K562 (cell line): ENCODE measurements at regions not wholly inside any gene's neighbourhood (a gene's known extent, or its start where the extent isn't known, plus 50 kb on each side); places are given as distances from the start of the nearest gene placed in this dataset.

ENCODE experiments used
- ATAC-seq: fragments of 200-7000 bp; cut with Tn5 transposase; 3 replicates; pipeline ENCODE4 v1.9.1; 2020; ENCODE audit warnings: moderate library complexity
- BruUV-seq: library from RNA; stranded (reverse); fragments of 400-500 nt; replicated peaks from 2 replicates; lab custom pipeline; 2021; lab: Mats Ljungman, UMichigan
- CTCF ChIA-PET: fragments of 300-600 bp; formaldehyde crosslinking; extraction: SDS; loops from one replicate; lab custom pipeline; 2021; ENCODE audit warnings: low intra/inter-chr PET ratio; lab: Yijun Ruan, JAX
- POLR2A ChIA-PET: fragments of 300-600, 350-650 bp; sonication (Branson Sonifier 250); formaldehyde crosslinking; extraction: SDS; loops from one replicate; lab custom pipeline; 2021; ENCODE audit warnings: antibody characterized with exemption, inconsistent platforms; lab: Yijun Ruan, JAX
- DNase-seq, 4 experiments: peaks; one replicate each; pipeline versions ENCODE4 v3.0.0 to v3.0.0-alpha.2; 2011 to 2018; ENCODE audit warnings: low spot score in 3 of 4, mixed read lengths in 3 of 4; ENCODE audit errors: extremely low read depth in 1 of 4
- FAIRE-seq: peaks from 2 replicates; lab custom pipeline; 2011; peaks lifted over from hg19 to GRCh38; lab: Jason Lieb, UNC
- H2AFZ ChIP-seq: 2 replicates; pipeline ENCODE4 v1.6.0; 2011; ENCODE audit warnings: low read depth, low read length, control low read depth, inconsistent platforms
- H3K27ac ChIP-seq: fragments of 200-600 bp; 3 replicates; pipeline ENCODE4 v1.8.0; 2011; ENCODE audit warnings: low read depth, mild to moderate bottlenecking, control low read depth, inconsistent platforms, low read length, moderate library complexity, mixed read lengths; ENCODE audit errors: extremely low read depth
- H3K27me3 ChIP-seq, 2 experiments: fragments of 300-600 bp in 1 of 2; 2 replicates in 1 of 2; 3 replicates in 1 of 2; pipeline versions ENCODE4 v1.6.0 to v1.8.0; 2011; ENCODE audit warnings: inconsistent platforms in 2 of 2, low read length in 2 of 2, mild to moderate bottlenecking in 1 of 2, mixed read lengths in 1 of 2, moderate library complexity in 1 of 2; ENCODE audit not compliant: control insufficient read depth in 2 of 2, insufficient read depth in 2 of 2
- H3K36me3 ChIP-seq: fragments of 300-600 bp; 3 replicates; pipeline ENCODE4 v1.8.0; 2011; ENCODE audit warnings: mild to moderate bottlenecking, low read length, inconsistent platforms; ENCODE audit not compliant: control insufficient read depth, insufficient read depth
- H3K4me1 ChIP-seq, 2 experiments: fragments of 200-600 bp in 1 of 2; replicated peaks in 1 of 2; 2 replicates in 1 of 2; 3 replicates in 1 of 2; pipeline versions ENCODE4 v1.5.1 to v1.8.0; 2011; ENCODE audit warnings: inconsistent platforms in 2 of 2, low read length in 2 of 2, mild to moderate bottlenecking in 1 of 2, mixed read lengths in 1 of 2, moderate library complexity in 1 of 2; ENCODE audit not compliant: control insufficient read depth in 2 of 2, insufficient read depth in 2 of 2
- H3K4me2 ChIP-seq: 2 replicates; pipeline ENCODE4 v1.6.1; 2011; ENCODE audit warnings: low read length, control low read depth, inconsistent platforms, mixed read lengths; ENCODE audit not compliant: insufficient read depth
- H3K4me3 ChIP-seq: fragments of 200-600 bp; sonication (generic), shearing (Covaris generic); 2 replicates; pipeline ENCODE4 v1.5.1; 2016; ENCODE audit warnings: control low read depth, inconsistent platforms
- H3K79me2 ChIP-seq: fragments of 200-600 bp; 3 replicates; pipeline ENCODE4 v1.8.0; 2011; ENCODE audit warnings: low read length, inconsistent platforms; ENCODE audit not compliant: control insufficient read depth, insufficient read depth
- H3K9ac ChIP-seq, 2 experiments: 2 replicates each; pipeline versions ENCODE4 v1.6.0 to v1.6.1; 2011; ENCODE audit warnings: low read depth in 2 of 2, low read length in 2 of 2, control low read depth in 1 of 2, inconsistent platforms in 1 of 2, mild to moderate bottlenecking in 1 of 2, mixed read lengths in 1 of 2; ENCODE audit not compliant: insufficient read depth in 1 of 2
- H3K9me1 ChIP-seq: one replicate; pipeline ENCODE4 v1.6.0; 2011; ENCODE audit warnings: inconsistent platforms, mild to moderate bottlenecking, low read length, moderate library complexity; ENCODE audit not compliant: control insufficient read depth, insufficient read depth
- H3K9me3 ChIP-seq: replicated peaks from 2 replicates; pipeline ENCODE4 v1.5.1; 2011; ENCODE audit warnings: low read depth, low read length, inconsistent platforms; ENCODE audit not compliant: control insufficient read depth, insufficient read depth
- H4K20me1 ChIP-seq: replicated peaks from 2 replicates; pipeline ENCODE4 v1.6.1; 2011; ENCODE audit warnings: low read length, inconsistent platforms, mixed read lengths; ENCODE audit not compliant: control insufficient read depth, insufficient read depth
- ARNT ChIP-seq, 2 experiments: fragments of 450-650 bp; IDR thresholded peaks; 2 replicates each; pipeline ENCODE4 v1.6.1; 2016; ENCODE audit warnings: mild to moderate bottlenecking in 1 of 2
- ATF1 ChIP-seq, 2 experiments: fragments of 450-650 bp in 1 of 2; IDR thresholded peaks; 2 replicates each; pipeline ENCODE4 v1.6.1; 2016; ENCODE audit warnings: missing compliant biosample characterization in 1 of 2, missing genetic modification characterization in 1 of 2
- PURB ChIP-seq: sonication (generic); formaldehyde crosslinking; IDR thresholded peaks from 2 replicates; pipeline ENCODE4 v1.9.0; 2021; ENCODE audit warnings: low read depth, mild to moderate bottlenecking, missing genetic modification reagents
- ZNF644 ChIP-seq: fragments of 200-800 bp; sonication (Bioruptor generic); IDR thresholded peaks from 2 replicates; pipeline ENCODE4 v1.6.1; 2016; ENCODE audit warnings: low read depth, missing genetic modification characterization, missing compliant biosample characterization
- WGBS: fragments of 100-300 bp; shearing (Covaris generic); methylation state at CpG from one replicate; pipeline ENCODE4 v1.1.6; 2016; ENCODE audit warnings: low coverage, mixed read lengths; ENCODE audit not compliant: insufficient coverage; ENCODE audit errors: missing lambda C conversion rate; 5-methylcytosine and 5-hydroxymethylcytosine counted together
- in situ Hi-C: fragments of 300-500 bp; cut with MboI; formaldehyde crosslinking; loops from 4 replicates; pipeline ENCODE4 v1.15.0; 2018; ENCODE audit warnings: inconsistent platforms, mixed read lengths
- intact Hi-C: fragments of 100-400 bp; cut with micrococcal nuclease; formaldehyde crosslinking; loops from 2 replicates; pipeline ENCODE4 v1.14.2; 2022
- TF ChIP-seq, protein P1 (sequence below): fragments of 250-450 bp; sonication (Bioruptor Pico); IDR thresholded peaks from 2 replicates; pipeline ENCODE4 v1.8.0; 2021; ENCODE audit warnings: mild to moderate bottlenecking, moderate library complexity
- TF ChIP-seq, protein P2 (sequence below): fragments of 250-450 bp; sonication (Bioruptor Pico); IDR thresholded peaks from 2 replicates; pipeline ENCODE4 v1.5.0; 2020; ENCODE audit warnings: mild to moderate bottlenecking, borderline replicate concordance
- TF ChIP-seq, protein P3 (sequence below): fragments of 450-650 bp; IDR thresholded peaks from 2 replicates; pipeline ENCODE4 v1.6.1; 2017; ENCODE audit warnings: antibody characterized with exemption, mild to moderate bottlenecking

DNA sequence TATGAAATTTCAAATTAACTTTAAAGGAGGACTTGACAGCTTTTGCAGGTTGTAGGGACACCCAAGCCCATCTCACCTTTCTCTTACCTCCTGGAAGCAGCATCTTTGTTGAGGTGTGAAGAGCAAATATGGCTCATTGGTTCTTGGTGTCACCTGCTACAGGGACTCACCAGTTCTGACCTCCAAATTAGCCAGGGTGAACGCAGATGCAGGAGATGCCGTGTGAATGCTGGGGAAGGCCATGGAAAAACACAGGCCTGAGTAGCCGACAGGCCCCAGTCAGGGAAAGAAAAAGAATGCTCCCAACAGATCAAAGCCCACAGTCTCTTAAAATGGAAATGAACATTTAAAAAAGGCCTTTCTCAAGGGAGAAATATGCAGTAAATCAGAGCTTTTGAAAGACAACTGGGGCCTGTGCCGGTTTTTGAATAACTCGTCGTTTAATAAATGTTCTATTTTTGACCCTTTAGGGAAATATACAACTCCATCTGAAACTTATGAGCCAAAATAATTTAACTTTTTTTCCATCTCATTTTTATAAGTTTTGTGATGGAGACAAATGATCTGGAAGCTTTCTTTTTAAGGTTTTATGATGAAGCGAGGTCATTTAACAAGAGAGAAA is 167.5 kb downstream of the CD83 start:
- DNase-seq, result no peak
- POLR2A ChIA-PET, result no interaction called here
- no peaks in the 10 kb centered on the region for H4K20me1 ChIP-seq
- TF ChIP-seq, protein P1, sequence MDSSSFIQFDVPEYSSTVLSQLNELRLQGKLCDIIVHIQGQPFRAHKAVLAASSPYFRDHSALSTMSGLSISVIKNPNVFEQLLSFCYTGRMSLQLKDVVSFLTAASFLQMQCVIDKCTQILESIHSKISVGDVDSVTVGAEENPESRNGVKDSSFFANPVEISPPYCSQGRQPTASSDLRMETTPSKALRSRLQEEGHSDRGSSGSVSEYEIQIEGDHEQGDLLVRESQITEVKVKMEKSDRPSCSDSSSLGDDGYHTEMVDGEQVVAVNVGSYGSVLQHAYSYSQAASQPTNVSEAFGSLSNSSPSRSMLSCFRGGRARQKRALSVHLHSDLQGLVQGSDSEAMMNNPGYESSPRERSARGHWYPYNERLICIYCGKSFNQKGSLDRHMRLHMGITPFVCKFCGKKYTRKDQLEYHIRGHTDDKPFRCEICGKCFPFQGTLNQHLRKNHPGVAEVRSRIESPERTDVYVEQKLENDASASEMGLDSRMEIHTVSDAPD (CRISPR knock-in tag), result no peak
- no peak for TF ChIP-seq ARNT (IDR thresholded peaks at IDR 0.05)
- TF ChIP-seq PURB, result no peak
- TF ChIP-seq, all 486 proteins: peak for 0
- in situ Hi-C loops, result no loop called here
- BruUV-seq, result no TSS peak
- H3K27ac ChIP-seq, result no peak overlapping the region
- H3K4me3 ChIP-seq, result no peak overlapping the region
- no peak for FAIRE-seq
- no peak for ATAC-seq
- WGBS, result 17% methylated on average over 7 of the region's 7 CpGs
- H3K4me2 ChIP-seq, result no peak overlapping the region
- H3K9ac ChIP-seq, result no peak overlapping the region
- H3K4me1 ChIP-seq, result peaks cover 0 to 4% of the 10 kb centered on the region in 2 experiments; a peak in 1 of 5 replicates
- H3K79me2 ChIP-seq, result no peaks in the 10 kb centered on the region
- intact Hi-C loops, result loop anchor here (5.0 kb wide), 1 partner anchor 73 kb away; no protein-coding TSS in a partner anchor
- H3K9me1 ChIP-seq, result no peaks in the 10 kb centered on the region
- no peak overlapping the region for H2AFZ ChIP-seq
- CTCF ChIA-PET, result no interaction called here
- H3K27me3 ChIP-seq, result peaks cover 15 to 36% of the 10 kb centered on the region in 2 experiments; a peak in 4 of 5 replicates
- H3K36me3 ChIP-seq, result no peaks in the 10 kb centered on the region
- no peaks in the 10 kb centered on the region for H3K9me3 ChIP-seq

DNA sequence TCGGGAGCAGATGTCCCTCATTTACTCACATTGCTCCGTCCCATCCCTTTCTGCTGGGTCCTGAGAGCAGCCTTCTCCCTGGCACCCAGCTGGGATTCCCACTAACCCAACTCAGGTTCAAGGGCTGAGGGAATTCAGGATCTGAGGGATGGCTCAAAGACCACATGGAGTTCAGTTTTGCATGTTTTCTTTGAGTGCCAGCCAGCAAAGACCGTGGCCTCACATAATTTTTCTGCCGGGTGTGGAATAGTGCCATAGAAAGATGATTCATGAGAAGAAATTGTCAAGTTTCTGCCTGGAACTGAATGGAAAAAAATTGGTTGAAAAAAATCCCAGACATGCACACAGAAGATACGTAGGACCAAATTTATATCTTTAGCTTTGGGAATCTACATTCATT is 168.6 kb downstream of the CD83 start:
- no TSS peak for BruUV-seq
- peaks cover 21 to 27% of the 10 kb centered on the region in 2 experiments for H3K27me3 ChIP-seq
- DNase-seq (no peak), ATAC-seq (no peak), FAIRE-seq (no peak)
- H4K20me1 ChIP-seq, result no peaks in the 10 kb centered on the region
- no peaks in the 10 kb centered on the region for H3K79me2 ChIP-seq
- intact Hi-C loops, result no loop called here
- no peaks in the 10 kb centered on the region for H3K9me3 ChIP-seq
- no peak overlapping the region for H3K9ac ChIP-seq
- H2AFZ ChIP-seq, result no peak overlapping the region
- H3K36me3 ChIP-seq, result no peaks in the 10 kb centered on the region
- ChIA-PET CTCF (no interaction called here), POLR2A (interaction anchor here (0.5 to 1.2 kb wide), 2 partner anchors 9 to 222 kb away, joined by 3 read pairs; no protein-coding TSS in a partner anchor)
- in situ Hi-C loops, result no loop called here
- H3K4me2 ChIP-seq, result no peak overlapping the region
- no peaks in the 10 kb centered on the region for H3K4me1 ChIP-seq
- no peak overlapping the region for H3K4me3 ChIP-seq
- H3K9me1 ChIP-seq, result no peaks in the 10 kb centered on the region
- no peak overlapping the region for H3K27ac ChIP-seq
- WGBS, result 3% methylated on average over 5 of the region's 5 CpGs
- TF ChIP-seq, protein P2, sequence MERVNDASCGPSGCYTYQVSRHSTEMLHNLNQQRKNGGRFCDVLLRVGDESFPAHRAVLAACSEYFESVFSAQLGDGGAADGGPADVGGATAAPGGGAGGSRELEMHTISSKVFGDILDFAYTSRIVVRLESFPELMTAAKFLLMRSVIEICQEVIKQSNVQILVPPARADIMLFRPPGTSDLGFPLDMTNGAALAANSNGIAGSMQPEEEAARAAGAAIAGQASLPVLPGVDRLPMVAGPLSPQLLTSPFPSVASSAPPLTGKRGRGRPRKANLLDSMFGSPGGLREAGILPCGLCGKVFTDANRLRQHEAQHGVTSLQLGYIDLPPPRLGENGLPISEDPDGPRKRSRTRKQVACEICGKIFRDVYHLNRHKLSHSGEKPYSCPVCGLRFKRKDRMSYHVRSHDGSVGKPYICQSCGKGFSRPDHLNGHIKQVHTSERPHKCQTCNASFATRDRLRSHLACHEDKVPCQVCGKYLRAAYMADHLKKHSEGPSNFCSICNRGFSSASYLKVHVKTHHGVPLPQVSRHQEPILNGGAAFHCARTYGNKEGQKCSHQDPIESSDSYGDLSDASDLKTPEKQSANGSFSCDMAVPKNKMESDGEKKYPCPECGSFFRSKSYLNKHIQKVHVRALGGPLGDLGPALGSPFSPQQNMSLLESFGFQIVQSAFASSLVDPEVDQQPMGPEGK (CRISPR knock-in tag), result no peak
- TF ChIP-seq ZNF644 (tag), result no peak
- TF ChIP-seq, protein P3, sequence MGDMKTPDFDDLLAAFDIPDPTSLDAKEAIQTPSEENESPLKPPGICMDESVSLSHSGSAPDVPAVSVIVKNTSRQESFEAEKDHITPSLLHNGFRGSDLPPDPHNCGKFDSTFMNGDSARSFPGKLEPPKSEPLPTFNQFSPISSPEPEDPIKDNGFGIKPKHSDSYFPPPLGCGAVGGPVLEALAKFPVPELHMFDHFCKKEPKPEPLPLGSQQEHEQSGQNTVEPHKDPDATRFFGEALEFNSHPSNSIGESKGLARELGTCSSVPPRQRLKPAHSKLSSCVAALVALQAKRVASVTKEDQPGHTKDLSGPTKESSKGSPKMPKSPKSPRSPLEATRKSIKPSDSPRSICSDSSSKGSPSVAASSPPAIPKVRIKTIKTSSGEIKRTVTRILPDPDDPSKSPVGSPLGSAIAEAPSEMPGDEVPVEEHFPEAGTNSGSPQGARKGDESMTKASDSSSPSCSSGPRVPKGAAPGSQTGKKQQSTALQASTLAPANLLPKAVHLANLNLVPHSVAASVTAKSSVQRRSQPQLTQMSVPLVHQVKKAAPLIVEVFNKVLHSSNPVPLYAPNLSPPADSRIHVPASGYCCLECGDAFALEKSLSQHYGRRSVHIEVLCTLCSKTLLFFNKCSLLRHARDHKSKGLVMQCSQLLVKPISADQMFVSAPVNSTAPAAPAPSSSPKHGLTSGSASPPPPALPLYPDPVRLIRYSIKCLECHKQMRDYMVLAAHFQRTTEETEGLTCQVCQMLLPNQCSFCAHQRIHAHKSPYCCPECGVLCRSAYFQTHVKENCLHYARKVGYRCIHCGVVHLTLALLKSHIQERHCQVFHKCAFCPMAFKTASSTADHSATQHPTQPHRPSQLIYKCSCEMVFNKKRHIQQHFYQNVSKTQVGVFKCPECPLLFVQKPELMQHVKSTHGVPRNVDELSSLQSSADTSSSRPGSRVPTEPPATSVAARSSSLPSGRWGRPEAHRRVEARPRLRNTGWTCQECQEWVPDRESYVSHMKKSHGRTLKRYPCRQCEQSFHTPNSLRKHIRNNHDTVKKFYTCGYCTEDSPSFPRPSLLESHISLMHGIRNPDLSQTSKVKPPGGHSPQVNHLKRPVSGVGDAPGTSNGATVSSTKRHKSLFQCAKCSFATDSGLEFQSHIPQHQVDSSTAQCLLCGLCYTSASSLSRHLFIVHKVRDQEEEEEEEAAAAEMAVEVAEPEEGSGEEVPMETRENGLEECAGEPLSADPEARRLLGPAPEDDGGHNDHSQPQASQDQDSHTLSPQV, result no peak
- no peak for TF ChIP-seq ATF1 (CRISPR knock-in tag; IDR thresholded peaks at IDR 0.05)
- no peak for TF ChIP-seq ATF1 (tag; IDR thresholded peaks at IDR 0.05)
